SH-SY5Y (cell line): ENCODE measurements at regions not wholly inside any gene's neighbourhood (a gene's known extent, or its start where the extent isn't known, plus 50 kb on each side); places are given as distances from the start of the nearest gene placed in this dataset.

ENCODE experiments used
- GATA2 ChIP-seq: IDR thresholded peaks from 2 replicates; pipeline ENCODE4 v1.6.1; 2011; ENCODE audit warnings: mild to moderate bottlenecking, low read depth, low read length
- GATA3 ChIP-seq: IDR thresholded peaks from 2 replicates; pipeline ENCODE4 v1.6.1; 2011; ENCODE audit warnings: low read depth, mild to moderate bottlenecking, low read length, moderate library complexity

- TF ChIP-seq GATA3 (no peak), GATA2 (no peak)
Observed at GRCh38 chr5:135702191-135702590, 123.4 kb upstream of the CXCL14 start.
